ENCODE measurements at regions not wholly inside any gene's neighbourhood (a gene's known extent, or its start where the extent isn't known, plus 50 kb on each side); places are given as distances from the start of the nearest gene placed in this dataset.

GRCh38 chr6:11283629-11284028, 51.2 kb upstream of the NEDD9 start:
- no peaks in the 10 kb centered on the region for H3K36me3 ChIP-seq (ENCODE audit: control insufficient read depth, insufficient read depth, low read length)
- H3K27me3 ChIP-seq (ENCODE audit: control insufficient read depth, insufficient read depth, low read length) = no peaks in the 10 kb centered on the region
- DNase-seq (ENCODE audit: low read depth) = no peak
- TF ChIP-seq, protein P1, sequence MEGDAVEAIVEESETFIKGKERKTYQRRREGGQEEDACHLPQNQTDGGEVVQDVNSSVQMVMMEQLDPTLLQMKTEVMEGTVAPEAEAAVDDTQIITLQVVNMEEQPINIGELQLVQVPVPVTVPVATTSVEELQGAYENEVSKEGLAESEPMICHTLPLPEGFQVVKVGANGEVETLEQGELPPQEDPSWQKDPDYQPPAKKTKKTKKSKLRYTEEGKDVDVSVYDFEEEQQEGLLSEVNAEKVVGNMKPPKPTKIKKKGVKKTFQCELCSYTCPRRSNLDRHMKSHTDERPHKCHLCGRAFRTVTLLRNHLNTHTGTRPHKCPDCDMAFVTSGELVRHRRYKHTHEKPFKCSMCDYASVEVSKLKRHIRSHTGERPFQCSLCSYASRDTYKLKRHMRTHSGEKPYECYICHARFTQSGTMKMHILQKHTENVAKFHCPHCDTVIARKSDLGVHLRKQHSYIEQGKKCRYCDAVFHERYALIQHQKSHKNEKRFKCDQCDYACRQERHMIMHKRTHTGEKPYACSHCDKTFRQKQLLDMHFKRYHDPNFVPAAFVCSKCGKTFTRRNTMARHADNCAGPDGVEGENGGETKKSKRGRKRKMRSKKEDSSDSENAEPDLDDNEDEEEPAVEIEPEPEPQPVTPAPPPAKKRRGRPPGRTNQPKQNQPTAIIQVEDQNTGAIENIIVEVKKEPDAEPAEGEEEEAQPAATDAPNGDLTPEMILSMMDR (IDR thresholded peaks at IDR 0.05; ENCODE audit: insufficient read depth, low read length, poor library complexity, severe bottlenecking) = no peak
- H3K4me3 ChIP-seq (ENCODE audit: low read depth, low read length) = no peak overlapping the region

DNA sequence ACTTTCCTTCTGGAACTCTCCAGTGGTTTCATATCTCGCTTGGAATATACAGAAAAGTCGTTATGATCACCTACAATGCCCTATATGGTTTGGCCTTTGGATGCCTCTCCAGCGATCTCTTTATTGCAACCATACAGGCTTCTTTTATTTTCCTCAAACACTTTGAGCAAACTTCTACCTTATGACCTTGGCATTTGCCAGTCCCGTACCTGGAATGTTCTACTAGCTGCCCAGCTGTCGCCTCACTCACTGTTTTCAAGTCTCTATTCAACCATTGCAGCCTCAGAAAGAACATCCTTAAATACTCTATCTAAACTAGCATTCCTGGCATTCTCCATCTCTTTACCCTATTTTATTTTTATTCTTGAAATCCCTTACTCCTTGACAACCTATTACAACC, 50.4 kb upstream of the NEDD9 start:
- H3K36me3 ChIP-seq (ENCODE audit: control insufficient read depth, insufficient read depth, low read length) = no peaks in the 10 kb centered on the region
- no peaks in the 10 kb centered on the region for H3K27me3 ChIP-seq (ENCODE audit: control insufficient read depth, insufficient read depth, low read length)
- TF ChIP-seq, protein P1 (IDR thresholded peaks at IDR 0.05; ENCODE audit: insufficient read depth, low read length, poor library complexity, severe bottlenecking) = no peak
- H3K4me3 ChIP-seq (ENCODE audit: low read depth, low read length) = no peak overlapping the region
- DNase-seq (ENCODE audit: low read depth) = no peak
